IPS-NIHi7 (cell line): ENCODE measurements at regions not wholly inside any gene's neighbourhood (a gene's known extent, or its start where the extent isn't known, plus 50 kb on each side); places are given as distances from the start of the nearest gene placed in this dataset.

ENCODE experiments used
- DNase-seq: peaks from one replicate; pipeline ENCODE4 v3.0.0; 2012; ENCODE audit warnings: mixed read lengths; ENCODE audit errors: extremely low spot score

GRCh38 chr1:218575079-218575478 is 229.9 kb downstream of the TGFB2 start:
- DNase-seq: no peak

GRCh38 chr1:218575856-218576255 is 230.7 kb downstream of the TGFB2 start:
- DNase-seq: no peak

DNA sequence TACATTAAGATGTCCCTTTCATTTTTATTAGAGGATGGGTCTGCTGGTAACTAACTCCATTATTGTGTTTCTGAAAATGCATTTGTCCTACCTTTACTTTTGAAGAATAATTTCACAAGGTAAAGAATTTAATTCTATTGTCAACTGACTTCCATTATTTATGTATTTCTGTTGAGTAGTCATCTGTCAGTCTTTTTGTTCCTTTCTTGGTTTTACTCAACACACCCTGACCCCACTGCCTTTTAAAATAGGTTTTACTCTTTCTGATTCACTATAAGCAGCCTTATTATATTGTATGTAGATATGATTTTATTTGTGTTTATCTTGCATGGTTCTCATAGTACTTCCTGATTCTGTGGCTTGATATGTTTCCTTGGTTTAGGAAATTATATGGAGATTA is 237.5 kb downstream of the TGFB2 start:
- DNase-seq: no peak

GRCh38 chr1:218584418-218585155 is 239.5 kb downstream of the TGFB2 start:
- no peak for DNase-seq

DNA sequence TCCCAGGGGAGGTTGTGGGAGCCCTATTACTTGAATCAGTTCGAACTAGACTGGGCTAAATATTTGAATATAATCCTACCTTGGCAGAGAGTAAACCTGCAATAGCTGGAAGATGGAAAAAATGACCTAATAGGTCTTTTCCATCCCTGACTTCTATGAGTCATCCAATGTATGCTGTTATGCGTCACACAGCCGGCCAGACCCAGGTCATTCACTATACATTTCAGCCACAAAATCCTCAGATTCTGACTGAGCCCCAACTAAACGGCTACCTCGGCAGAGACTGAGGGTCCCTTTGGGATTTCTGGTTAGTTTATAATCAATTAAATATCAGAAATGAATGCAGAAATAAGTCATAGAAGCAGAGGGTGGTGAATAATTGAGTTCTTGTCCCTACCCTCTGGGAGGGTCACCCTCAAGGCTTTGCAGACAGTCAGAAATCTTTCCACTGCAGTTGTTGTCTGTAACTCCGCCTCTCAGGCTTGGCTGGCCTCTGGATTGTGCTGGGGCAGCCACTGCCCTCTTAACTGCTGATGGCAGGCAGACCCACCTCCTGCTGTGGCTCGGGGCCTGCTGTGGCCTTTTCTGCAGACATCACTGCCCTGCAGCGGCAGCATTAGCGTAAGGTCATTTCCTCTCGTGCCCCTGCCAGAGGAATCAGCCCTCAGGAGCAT is 240.5 kb downstream of the TGFB2 start:
- peak; percentile 90 for DNase-seq

GRCh38 chr1:218587900-218588299 is 242.8 kb downstream of the TGFB2 start:
- no peak for DNase-seq

DNA sequence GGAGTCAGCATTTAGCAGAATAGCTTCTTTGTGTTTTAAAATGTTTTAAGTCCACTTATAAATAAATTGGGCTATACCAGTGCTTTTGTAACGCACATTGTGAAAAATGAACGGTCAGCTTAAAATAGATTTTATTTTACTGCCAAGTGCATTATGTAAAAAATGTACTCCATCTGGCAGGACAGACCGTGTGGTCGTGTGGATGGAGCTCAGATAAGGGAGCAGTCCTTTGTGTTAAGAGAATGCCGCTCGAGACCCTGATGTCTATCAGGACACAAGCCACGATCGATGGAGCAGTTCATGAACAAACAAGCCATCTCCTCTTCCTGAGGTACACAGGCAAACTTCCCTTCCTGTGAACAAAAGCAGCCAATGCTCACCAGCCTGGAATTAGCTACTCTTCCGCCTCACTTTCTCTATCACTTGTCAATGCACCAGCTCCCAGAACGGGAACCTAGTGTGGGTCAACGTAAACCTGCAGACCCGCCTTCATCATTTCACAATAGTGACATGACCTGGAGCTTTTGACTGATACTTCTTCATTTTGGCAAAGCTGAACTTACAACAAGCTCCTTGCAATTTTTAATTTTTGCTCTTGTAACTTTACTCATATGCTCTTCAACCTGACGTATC is 243.5 kb downstream of the TGFB2 start:
- no peak for DNase-seq

DNA sequence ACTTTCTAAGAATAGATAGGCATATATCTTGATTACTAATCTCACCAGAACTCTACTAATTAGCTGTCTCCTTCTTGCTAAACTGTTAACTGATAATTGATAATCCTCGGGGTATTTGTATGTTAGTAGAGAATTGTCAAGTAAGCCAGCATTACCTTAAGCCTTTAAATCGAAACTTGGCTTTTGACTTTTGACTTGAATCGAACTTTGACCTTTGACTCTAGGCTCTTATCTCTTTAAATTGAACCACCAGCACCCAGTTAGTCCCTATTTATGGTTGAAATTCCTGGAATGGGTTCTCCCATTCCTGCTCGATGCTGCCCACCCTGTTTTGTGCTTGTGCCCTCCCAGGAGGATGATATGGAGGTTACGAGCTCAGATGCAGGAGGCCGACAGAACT is 244.4 kb downstream of the TGFB2 start:
- no peak for DNase-seq

DNA sequence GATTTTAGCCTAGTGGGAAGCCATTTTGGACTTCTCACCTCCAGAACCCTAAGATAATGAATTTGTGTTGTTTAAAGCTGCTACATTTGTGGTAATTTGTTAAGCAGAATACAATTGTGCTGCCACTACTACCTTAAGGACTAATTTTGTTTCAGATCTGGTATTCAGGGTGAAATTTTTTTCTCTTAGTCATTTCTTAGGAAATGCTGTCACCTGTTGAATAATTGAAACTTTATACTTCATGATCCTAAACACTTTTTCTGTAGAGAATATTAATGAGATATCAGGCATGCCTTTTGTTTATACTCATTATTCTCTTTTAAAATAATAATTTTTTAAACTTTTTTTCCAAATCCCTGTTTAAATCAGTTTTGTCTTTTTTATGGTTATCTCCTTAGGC is 246.8 kb downstream of the TGFB2 start:
- DNase-seq: no peak

GRCh38 chr1:218592688-218593087 is 247.6 kb downstream of the TGFB2 start:
- DNase-seq: no peak

DNA sequence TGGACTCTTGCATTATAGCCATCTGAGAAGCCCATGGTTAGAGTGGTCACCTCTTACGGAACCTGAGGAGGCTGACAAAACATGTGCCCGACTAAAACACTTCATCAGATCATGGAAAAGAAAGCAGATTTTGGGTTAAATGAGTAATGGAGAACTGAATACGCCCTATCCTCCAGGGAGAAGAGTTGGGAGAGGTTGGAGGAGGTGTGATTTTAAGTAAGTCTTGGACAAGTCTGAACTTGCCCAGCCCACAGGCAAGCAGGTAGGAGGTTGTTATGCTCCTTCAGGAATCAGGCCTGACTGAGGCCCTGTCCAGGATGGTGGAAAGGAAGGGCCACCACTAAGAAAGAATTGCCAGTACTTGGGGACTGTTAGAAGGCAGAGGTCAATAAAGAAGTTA is 255.8 kb downstream of the TGFB2 start:
- no peak for DNase-seq

GRCh38 chr1:218604217-218604616 is 259.1 kb downstream of the TGFB2 start:
- DNase-seq: no peak

DNA sequence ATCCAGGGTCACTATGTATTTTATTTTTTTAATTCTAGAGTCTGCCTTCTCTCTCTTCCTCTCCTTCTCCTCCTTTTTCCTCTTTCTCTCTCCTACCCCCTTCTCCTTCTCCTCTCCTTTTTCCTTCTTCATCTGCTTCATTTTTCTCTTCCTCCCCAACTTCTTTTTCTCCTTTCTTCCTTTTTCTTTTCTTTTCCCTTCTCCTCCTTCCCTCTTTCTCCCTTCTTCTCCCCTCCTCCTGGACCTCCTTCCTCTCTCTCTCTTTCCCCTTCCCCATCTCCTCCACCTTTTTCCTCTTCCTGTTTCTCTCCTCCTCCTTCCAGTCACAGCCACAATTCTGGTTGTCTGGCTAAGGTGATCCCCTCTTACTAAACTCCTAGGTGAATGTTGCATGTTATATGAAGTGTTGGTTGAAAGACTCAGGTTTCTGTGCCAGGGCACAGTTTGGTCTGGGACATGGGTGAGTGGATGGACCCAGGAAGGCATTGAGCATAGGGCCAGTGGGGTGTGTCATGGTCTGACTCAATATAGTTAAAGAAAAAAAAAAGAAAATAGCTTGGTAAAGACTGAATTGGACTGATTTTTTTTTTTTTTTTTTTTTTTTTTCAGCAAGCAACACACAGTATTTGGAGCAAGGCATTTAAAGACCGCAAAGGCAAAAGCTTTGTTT is 266.9 kb downstream of the TGFB2 start:
- no peak for DNase-seq

- no peak for DNase-seq
Measured at GRCh38 chr1:218613105-218613504, 268.0 kb downstream of the TGFB2 start.

DNA sequence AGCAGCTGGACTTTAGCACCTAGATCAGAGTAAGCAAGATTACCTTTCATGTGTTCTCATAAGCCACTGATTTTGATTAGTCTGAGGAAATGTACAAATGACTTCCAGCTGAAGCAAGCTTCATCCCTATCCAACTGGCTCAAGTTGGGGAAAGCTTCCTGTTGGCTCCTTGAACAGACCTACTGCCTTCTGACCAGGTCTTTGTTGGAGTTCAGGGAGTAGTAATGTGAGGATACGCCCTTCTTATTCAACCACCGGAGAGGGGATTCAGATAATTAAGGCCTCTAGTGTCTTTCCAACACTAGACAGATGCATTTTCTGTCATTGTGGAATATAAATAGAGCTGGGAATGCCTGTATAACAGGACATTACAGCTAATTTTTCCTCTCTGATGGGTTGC is 268.9 kb downstream of the TGFB2 start:
- no peak for DNase-seq

- no peak for DNase-seq
Measured at GRCh38 chr1:218616681-218617080, 271.5 kb downstream of the TGFB2 start.

- DNase-seq: no peak
Measured at GRCh38 chr1:218617986-218618385, 272.9 kb downstream of the TGFB2 start.

DNA sequence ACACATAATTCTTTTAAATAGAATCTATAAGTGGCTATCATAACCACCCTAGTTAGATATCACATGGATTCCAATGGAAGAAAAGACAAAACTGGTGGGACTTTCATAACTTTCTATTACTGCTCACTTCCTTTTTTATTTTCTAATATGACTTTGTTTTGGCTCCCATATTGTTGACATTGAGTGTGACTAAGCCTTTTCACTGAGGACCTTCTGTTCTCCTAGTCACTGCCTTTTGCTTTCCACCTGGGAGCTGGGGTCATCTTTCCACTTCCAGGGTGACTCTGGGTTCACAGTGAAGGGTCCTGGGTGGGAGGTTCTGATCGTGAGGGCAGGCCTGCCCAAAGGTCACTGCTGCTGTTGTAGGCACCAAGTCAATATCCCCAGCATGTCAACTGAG is 275.8 kb downstream of the TGFB2 start:
- no peak for DNase-seq

GRCh38 chr1:218624052-218624451 is 278.9 kb downstream of the TGFB2 start:
- no peak for DNase-seq

DNA sequence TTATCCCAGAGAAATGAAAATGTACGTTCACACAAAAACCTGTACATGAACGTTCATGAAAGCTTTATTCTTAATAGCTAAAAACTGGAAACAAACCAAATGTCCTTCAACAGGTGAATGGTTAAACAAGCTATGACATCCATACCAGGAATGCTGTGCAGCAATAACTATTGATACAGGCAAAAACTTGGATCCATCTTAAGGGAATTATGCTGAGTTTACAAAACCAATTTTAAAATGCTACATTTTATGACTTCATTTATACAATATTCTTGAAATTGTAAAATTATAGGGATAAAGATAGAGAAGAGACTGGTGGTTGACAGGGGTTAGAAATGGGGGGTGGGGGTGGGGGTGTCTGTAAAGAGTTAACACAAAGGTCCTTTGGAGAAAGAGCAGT is 280.3 kb downstream of the TGFB2 start:
- no peak for DNase-seq

- DNase-seq: peak; percentile 16
Measured at GRCh38 chr1:218633238-218633988, 288.3 kb downstream of the TGFB2 start.

- no peak for DNase-seq
Measured at GRCh38 chr1:218634212-218634611, 289.1 kb downstream of the TGFB2 start.
